Ammon's horn (tissue), 1 donor: ENCODE measurements at regions not wholly inside any gene's neighbourhood (a gene's known extent, or its start where the extent isn't known, plus 50 kb on each side); places are given as distances from the start of the nearest gene placed in this dataset.
"Not testable (repeated sequence)": the region's sequence is repeated elsewhere in the genome, so short reads cannot be mapped to it uniquely, and the experiment has no call there.

Experiments
- DNase-seq: peaks from one replicate; pipeline ENCODE4 v3.0.0-alpha.2; 2016; ENCODE audit warnings: low spot score

DNA sequence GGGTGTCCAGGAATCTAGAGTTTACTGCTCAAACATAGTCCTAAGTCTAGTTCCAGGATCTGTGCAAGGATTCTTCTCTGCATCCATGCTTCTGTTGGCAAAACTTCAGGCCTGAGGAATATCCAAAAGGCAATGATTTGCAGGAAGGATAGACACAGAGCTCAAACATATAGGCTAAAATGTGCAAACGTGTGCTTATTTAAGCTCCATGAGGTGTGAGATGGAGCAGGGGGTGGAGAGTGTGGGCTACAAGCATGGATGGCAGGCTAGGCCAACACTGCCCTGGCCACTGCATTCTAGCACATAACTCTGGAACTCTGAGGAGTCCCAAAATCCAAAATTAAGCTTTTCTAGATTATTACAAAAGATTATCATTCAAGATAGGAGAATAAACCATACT is 301.1 kb downstream of the PAX3 start:
- no peak for DNase-seq

DNA sequence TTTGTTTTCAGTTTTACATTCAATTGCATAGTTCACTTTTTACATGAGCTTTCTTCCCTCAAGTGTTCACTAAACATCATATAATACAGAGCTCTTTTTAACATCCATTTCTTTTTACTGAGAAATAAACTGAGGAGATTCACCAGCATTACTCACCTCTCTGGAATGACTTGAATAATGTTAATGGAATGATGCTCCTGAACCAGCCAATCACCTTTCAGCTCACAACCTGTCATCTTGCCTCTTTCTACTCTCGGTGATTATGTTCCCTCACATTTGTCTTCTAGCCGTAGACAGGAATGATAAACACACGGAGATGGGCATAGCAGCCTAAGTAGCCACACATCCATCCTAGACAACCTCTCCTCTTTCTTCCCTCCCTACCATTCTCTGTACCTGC is 301.7 kb downstream of the PAX3 start:
- no peak for DNase-seq

DNA sequence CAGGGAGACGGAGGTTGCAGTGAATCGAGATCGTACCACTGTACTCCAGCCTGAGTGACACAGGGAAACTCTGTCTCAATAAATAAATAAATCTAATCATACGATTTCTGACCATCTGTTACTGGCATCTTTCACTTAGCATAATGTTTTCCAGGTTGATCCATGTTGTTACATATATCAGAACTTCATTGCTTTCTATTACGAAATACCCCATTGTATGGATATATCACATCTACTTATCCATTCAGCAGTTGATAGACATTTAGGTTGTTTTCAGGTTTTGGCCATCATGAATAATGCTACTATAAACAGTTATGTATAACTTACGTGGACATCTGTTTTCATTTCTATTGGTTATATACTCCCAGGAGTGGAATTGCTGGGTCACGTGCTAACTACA is 303.9 kb downstream of the PAX3 start:
- DNase-seq = no peak

DNA sequence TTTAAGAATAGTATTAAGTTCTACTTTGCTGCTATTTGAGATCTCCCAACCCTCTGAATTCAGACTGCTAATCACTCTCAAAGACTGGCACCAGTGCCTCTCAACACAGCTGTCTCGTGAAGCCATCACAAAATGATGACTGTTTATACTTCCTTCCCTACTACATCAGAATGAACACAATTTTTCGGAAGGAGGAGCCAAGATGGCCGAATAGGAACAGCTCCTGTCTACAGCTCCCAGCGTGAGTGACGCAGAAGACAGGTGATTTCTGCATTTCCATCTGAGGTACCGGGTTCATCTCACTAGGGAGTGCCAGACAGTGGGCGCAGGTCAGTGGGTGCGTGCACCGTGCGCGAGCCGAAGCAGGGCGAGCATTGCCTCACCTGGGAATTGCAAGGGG is 314.4 kb downstream of the PAX3 start:
- not testable (repeated sequence) for DNase-seq

DNA sequence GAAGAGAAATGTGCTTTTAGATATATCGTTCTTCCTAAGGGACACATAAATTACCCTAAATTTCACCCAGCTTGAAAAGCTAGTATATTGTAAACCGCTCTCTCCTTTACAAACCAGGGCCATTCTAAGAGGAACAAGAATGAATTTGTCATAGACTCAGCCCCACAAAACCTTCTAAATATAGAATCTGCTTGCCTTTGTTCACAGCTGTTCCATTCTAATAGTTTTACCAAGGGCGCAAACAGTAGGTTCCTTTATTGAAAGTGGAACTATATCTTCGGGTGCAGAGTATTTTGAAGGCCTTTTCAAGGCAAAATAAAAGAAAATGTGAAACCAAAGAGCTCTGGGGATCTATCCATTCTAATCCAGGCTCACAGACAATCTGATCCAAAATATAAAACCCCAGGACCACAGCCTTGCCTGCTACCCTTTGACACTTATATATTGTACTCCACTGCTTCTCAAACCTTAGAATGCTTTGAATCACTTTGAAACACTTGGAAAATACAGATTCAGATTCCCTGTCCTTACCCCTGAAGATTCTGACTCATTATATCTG is 316.8 kb downstream of the PAX3 start:
- no peak for DNase-seq

DNA sequence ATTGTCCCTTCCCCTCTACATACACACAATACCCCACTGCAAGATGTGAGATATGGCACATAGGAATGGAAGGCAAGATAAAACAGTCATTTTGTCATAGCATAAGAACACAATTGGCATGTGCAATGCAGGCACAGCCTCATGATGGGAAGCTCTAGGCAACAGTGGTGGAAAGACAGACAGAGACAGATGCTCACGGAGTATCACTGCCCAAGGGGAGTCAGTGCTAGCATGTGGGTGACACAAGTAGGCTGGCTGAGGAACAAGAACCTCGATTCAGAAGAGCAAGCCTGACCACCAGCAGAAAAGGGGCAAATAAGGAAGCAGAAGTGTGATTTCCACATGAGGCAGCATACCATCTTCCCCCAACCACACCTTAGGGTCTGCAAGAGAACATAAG is 323.6 kb downstream of the PAX3 start:
- no peak for DNase-seq

DNA sequence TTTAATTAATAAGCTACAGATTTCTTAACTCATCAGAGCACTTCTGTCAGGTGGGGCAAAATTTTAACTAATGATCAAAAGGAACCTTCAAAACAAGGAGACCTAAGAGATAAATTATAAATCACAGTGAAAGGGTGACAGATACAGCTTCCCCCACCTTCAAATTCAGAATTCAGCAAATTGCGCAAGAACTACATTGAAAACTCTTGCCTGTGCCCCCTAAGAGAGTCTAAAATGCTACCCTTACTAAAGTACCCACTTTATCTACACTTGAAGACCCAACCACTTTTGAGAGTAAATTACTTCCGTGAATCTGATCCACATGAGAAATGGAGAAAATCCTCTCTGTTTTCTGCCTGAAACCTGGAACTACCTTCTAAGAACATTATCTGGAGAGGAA is 324.9 kb downstream of the PAX3 start:
- DNase-seq = no peak

DNA sequence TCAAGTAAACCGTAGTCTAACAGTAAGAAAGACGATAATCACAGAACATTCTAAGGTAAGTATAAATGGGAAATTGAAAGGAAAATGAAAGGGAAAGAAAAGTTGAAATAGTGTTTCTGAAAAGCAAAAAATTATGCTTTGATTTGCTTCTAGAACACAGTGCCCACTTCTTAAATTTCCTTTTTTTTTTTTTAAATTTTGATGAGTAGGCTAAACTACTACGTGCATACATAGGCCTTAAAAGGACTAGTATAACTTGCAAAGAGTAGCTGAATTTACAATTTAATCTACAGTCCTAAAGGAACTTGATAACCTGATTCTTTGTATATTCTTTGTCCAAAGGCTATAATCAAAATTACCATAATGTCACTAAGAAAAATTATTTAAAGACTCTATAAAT is 325.3 kb downstream of the PAX3 start:
- no peak for DNase-seq

DNA sequence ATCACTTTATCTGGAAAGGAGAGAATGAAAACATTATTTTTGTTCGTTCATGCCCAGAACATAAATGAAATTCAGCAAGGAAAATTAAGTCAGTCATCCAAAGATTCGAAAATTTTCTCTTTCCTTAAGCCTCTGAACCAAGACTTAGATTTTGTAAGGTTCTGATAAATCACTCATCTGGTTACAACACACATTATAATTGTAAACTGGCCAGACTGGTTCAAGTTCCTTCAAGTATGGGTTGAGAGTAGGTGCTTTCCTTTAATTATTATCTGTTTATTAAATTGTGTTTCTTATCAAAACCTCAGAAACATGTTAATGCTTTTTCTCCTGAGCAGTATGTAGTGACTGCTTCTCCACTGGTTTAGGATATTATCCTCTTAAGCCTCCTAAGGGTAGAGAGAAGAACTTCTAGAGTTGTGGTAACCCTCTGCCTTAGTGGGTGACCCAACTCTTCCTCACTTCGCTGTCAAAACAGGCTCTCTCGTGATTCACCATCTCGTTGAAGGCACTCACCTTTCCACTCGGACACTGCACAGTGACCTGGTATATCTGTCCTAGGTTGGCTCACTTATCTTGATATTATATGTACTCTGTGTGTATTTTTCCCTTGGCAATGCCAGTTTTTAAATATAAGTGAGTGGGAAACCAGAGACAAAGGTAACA is 325.9 kb downstream of the PAX3 start:
- no peak for DNase-seq

DNA sequence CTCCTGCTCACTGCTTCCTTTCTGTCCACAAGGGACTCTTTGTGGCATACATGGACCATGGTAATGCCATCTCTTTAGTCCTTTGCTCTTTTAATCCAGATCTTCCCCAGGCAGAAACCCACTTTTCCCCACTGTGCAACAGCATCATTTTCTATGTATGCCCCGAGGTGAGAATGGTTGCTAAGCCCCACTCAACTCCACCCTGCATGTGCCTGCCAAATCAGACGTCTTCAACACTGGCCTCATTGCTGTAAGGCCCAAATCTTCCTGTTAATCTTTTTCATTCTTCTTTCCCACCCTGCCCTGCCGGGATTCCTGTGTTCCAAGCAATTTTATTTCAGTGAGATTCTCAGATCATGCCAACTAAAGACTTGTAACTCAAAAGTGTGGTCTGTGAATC is 328.4 kb downstream of the PAX3 start:
- DNase-seq = no peak

DNA sequence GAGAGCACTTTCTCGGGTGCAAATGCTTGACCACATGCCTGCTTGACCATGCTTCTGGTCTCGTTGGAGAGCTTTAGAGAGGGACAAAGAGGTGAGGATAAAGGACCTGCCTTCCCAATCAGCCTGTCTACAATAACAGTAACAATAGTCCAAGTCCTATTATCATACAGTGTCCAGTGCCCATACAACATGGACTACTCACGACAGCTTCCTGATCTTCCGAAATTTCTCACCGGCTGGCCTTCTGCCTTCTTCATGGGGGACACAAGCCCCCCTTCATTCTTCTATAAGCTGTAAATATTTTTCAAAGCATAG is 329.0 kb downstream of the PAX3 start:
- no peak for DNase-seq

DNA sequence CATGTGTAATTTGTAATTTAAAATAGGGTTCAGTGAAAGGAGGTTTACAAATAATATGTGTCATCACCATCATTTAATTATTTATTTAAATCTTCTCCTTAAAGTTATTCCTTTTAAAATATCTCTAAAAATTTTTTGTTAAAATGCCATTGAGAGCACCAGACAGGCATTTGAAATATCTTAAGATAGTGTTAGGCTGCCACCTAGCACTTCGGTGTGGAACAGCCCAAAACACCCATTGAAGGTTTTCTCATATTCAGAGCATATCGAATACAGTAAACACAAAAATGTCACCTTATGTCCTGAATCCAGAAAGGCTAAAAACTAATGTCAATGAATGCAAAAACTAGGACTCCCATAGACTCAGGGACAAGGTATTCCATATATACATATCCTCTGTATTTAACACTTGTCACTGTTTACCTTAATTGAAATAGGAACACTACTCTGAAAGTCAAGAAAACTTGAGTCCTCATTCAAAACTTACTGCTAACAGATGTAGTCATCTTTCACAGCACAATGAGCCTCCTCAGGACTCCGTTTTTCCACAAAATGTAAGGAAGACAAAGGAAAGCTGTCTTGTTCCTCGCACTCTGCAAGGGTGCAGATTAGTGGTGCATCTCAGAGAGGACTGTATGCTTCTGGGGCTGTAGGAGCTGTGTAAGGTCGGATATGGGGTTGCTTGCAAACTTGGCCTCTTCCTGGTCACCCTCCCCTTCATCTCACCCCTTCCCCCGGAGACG is 329.5 kb downstream of the PAX3 start:
- DNase-seq = peak; percentile 60

DNA sequence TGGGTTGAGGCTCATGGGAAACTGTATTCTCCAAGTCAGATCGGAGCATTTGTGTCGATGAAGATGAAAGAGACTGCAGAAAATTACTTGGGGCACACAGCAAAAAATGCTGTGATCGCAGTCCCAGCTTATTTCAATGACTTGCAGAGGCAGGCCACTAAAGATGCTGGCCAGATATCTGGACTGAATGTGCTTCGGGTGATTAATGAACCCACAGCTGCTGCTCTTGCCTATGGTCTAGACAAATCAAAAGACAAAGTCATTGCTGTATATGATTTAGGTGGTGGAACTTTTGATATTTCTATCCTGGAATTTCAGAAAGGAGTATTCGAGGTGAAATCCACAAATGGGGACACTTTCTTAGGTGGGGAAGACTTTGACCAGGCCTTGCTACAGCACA is 336.6 kb downstream of the PAX3 start:
- DNase-seq = no peak

DNA sequence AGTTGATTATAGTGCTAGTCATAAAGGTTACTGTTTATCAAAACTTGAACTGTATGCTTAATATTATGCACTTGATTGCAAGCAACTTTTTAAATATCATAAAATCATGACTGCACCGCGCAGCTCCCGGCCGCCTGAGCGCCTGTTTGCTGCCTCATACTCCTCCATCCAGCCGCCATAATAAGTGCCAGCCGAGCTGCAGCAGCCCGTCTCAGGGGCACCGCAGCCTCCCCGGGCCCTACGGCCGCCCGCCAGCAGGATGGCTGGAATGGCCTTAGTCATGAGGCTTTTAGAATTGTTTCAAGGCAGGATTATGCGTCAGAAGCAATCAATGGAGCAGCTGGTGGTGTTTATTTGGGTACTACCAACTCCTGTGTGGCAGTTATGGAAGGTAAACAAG is 337.2 kb downstream of the PAX3 start:
- DNase-seq = no peak

DNA sequence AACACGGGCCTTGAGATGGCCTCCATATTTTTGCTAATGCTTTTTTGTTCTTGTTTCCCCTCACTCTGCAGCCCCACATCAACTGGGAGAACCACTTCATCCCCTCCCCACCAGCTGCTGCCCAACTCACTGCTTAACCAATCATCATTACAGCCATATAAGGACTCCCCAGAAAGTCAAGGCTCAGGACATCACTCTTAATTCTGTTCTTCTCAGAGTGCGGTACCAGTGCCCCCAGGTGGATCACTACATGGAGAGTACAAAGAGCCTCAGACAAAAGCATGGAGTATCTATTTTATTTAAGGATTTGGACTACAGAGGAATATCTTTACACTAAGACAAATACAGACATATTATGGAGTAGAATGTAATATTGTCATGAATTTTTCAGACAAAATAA is 340.6 kb downstream of the PAX3 start:
- DNase-seq = no peak

DNA sequence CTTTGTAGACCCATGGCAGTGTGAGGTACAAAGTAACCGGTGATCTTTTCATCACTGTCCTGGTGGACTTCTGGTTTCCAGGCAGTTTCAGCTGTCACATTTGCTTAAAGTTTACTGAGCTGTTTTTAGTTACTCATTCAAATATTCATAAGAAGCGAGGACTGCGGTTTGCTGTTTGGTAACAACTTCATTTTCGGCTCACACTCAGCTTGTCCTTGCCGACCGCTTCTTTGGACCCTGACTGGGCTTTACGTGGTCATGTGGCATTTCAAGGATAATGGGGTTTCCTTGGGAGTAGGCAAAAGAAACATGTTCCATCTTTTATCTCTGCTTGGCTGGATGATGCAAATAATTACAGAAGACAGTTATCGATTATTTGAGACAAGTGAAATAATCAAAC is 350.7 kb downstream of the PAX3 start:
- no peak for DNase-seq

DNA sequence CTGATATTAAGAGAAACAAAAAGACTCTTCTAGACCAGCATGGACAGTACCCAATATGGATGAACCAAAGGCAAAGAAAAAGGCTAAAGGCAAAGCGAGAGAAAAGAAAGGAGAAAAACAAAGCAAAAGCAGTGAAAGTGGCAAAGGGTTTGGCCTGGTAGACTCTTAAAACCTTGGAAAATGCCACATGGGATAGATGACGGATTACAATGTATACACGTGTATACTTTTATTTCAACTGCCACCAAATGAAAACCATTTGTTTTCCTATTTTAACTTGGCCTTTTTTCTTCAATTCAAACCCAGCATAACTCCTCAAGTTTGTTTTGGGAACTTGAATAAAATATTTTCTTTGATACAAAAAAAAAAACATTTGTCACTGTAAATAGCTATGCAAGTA is 354.3 kb downstream of the PAX3 start:
- not testable (repeated sequence) for DNase-seq

DNA sequence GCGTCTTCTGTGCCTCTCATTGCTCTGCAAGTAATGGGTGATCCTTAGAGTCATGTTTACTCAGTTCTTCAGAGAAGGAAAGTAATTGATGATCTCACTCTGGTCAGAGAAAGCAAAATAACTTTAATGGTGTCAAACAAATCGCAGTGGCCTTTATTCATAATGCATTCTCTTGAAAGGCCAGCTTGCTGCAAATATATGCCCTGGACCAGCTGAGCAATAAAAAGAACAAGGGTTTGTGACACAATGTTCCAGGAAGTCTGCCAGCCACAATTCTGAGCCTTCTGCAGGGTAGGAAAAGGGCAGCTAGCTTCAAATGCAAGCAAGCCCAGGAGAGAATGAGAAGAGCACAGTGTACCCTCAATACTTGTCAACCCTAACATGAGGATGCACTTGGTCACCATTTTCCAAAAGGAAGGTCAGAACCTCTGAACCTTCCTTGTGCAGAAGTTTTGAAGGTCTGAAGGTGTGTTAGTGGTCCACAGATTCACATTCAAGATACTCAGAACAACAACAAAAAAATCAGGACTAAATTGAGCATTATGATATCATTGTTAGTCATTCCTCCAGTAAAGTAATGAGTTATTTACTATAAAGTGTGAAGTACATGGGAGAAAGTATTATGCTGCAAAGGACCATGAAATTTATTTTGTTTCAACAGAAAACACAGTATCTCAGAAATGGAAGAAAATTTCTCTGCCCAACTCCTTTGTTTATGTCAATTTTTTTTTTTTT is 355.6 kb downstream of the PAX3 start:
- peak; percentile 30 for DNase-seq

DNA sequence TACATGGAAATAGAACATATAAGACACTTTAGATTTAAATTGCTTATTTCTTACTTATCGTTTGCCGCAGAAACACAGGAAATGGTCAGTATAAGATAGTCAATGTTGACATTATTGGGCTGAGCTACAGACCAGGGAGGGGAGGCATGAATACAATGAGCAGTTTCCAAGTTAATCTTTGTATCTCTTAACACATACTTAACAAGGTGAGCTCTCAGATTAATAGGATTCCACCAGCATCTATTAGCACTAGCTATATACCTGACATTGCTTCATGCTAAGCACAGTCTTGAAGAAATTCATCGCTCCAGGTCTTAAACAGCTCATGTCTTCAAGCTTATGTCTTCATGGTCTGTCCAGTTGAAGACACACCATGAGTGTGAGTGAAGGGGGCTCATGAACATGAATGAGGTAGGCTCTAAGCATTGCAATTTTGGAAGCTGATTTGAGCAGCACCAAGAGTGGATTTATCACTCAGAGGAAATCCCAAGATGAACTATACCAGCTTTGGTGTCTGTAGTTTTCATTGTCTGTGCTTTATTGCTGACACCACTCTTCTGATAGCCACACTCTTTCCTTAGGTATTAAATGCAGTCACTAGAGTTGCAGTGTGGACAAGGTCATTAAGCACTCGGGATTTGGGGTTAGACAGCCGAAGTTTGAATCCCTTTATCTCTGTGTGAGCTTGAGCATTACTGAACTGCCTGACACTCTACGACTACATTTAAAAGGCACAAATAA is 359.3 kb upstream of the EPHA4 start:
- no peak for DNase-seq

DNA sequence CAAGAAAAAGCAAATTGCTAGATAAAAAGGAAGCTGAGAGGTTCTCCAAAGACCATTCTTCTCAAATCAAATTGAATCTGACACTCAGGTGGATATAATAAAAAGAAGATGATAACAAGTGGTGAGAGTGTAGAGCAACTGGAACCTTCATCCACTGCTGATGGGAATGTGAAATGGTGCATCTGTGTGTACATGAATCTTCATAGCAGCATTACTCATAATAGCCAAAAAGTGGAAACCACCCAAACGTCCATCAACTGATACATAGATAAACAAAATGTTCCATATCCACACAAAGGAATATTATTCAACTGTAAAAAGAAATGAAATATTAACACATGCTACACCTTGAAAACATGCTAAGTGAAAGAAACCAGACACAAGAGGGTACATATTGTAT is 357.2 kb upstream of the EPHA4 start:
- DNase-seq = no peak

DNA sequence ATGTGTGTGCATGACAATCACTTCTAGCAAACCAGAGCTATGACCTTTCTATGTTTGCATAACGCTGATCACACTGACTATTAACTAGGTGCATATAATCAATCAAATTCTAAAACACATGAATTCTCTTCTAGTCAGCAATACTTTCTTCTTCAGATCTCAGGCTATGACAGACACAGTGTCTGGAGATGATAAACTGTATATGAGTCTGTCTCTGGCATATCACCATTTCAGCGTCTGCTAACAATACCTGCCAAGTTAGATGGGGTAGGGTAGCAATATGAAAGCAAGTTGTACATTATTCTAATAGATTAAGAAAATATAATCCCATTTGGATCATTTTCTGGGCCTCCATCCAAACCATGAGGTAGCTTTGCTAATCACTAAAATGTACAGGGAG is 354.2 kb upstream of the EPHA4 start:
- no peak for DNase-seq

DNA sequence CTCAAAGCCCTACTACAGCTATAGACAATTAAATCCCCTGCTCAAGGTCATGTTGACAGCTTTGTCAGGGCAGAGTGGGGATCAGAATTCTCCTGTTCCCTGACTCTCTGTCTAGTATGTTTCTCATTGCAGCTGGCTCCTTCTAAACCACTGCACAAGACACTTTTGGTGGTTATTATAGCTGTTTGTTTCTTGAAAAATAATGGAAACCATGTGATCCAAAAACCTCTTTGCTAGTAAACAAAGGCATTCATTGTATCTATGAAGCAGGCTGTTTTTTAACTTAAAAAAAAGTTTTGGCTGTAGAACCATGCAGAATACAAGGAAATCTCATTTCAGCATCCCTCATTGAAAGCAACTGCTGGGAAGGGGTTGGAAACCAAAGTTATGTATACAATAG is 352.5 kb upstream of the EPHA4 start:
- peak; percentile 9 for DNase-seq

DNA sequence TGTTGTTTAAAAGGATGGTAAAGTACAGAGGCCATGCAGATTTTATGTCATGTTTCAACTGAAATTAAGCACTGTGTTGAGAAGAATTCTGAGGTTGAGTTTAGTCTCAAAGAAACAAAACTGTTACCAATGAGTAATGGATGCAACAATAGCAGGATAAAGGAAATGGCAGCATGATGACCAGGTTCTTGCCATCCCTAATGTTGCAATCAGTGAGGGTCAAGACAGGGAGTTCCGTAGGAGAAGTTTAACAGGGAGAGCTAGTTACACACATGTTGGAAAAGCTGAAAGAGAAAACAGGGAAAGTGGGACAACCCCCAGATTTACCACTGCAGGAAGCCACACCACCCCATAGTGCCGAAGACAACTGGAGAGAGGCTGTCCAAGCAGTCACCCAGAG is 343.8 kb upstream of the EPHA4 start:
- DNase-seq = no peak
